Esophagus muscularis mucosa (tissue), 3 donors: ENCODE measurements at regions not wholly inside any gene's neighbourhood (a gene's known extent, or its start where the extent isn't known, plus 50 kb on each side); places are given as distances from the start of the nearest gene placed in this dataset.

ENCODE experiments used
- CTCF ChIP-seq, 3 experiments: fragments of 200-600 bp in 2 of 3; fragments of 450-650 bp in 1 of 3; sonication (generic) in 2 of 3; IDR thresholded peaks; one replicate each; pipeline ENCODE4 v1.5.1; 2017 to 2019; ENCODE audit warnings: antibody characterized with exemption in 3 of 3, mild to moderate bottlenecking in 2 of 3, moderate library complexity in 1 of 3
- POLR2A ChIP-seq: fragments of 450-650 bp; IDR thresholded peaks from one replicate; pipeline ENCODE4 v1.6.1; 2017; ENCODE audit warnings: antibody characterized with exemption, moderate library complexity, mild to moderate bottlenecking, low read depth

GRCh38 chr13:85241060-85241459 lies 558.2 kb downstream of the SLITRK6 start:
- TF ChIP-seq POLR2A (no peak), CTCF (IDR thresholded peaks at IDR 0.05) (no peak)
